K562 (cell line): ENCODE measurements at regions not wholly inside any gene's neighbourhood (a gene's known extent, or its start where the extent isn't known, plus 50 kb on each side); places are given as distances from the start of the nearest gene placed in this dataset.
A peak's percentile ranks its signal among the peaks of the same experiment; 100 is the strongest.

Experiments used
- ATAC-seq: fragments of 200-7000 bp; cut with Tn5 transposase; 3 replicates; pipeline ENCODE4 v1.9.1; 2020; ENCODE audit warnings: moderate library complexity
- BruUV-seq: library from RNA; stranded (reverse); fragments of 400-500 nt; replicated peaks from 2 replicates; lab custom pipeline; 2021; lab: Mats Ljungman, UMichigan
- CTCF ChIA-PET: fragments of 300-600 bp; formaldehyde crosslinking; extraction: SDS; loops from one replicate; lab custom pipeline; 2021; ENCODE audit warnings: low intra/inter-chr PET ratio; lab: Yijun Ruan, JAX
- POLR2A ChIA-PET: fragments of 300-600, 350-650 bp; sonication (Branson Sonifier 250); formaldehyde crosslinking; extraction: SDS; loops from one replicate; lab custom pipeline; 2021; ENCODE audit warnings: antibody characterized with exemption, inconsistent platforms; lab: Yijun Ruan, JAX
- DNase-seq, 4 experiments: peaks; one replicate each; pipeline versions ENCODE4 v3.0.0 to v3.0.0-alpha.2; 2011 to 2018; ENCODE audit warnings: low spot score in 3 of 4, mixed read lengths in 3 of 4; ENCODE audit errors: extremely low read depth in 1 of 4
- FAIRE-seq: peaks from 2 replicates; lab custom pipeline; 2011; peaks lifted over from hg19 to GRCh38; lab: Jason Lieb, UNC
- H2AFZ ChIP-seq: 2 replicates; pipeline ENCODE4 v1.6.0; 2011; ENCODE audit warnings: low read depth, low read length, control low read depth, inconsistent platforms
- H3K27ac ChIP-seq: fragments of 200-600 bp; 3 replicates; pipeline ENCODE4 v1.8.0; 2011; ENCODE audit warnings: low read depth, mild to moderate bottlenecking, control low read depth, inconsistent platforms, low read length, moderate library complexity, mixed read lengths; ENCODE audit errors: extremely low read depth
- H3K27me3 ChIP-seq, 2 experiments: fragments of 300-600 bp in 1 of 2; 2 replicates in 1 of 2; 3 replicates in 1 of 2; pipeline versions ENCODE4 v1.6.0 to v1.8.0; 2011; ENCODE audit warnings: inconsistent platforms in 2 of 2, low read length in 2 of 2, mild to moderate bottlenecking in 1 of 2, mixed read lengths in 1 of 2, moderate library complexity in 1 of 2; ENCODE audit not compliant: control insufficient read depth in 2 of 2, insufficient read depth in 2 of 2
- H3K36me3 ChIP-seq: fragments of 300-600 bp; 3 replicates; pipeline ENCODE4 v1.8.0; 2011; ENCODE audit warnings: mild to moderate bottlenecking, low read length, inconsistent platforms; ENCODE audit not compliant: control insufficient read depth, insufficient read depth
- H3K4me1 ChIP-seq, 2 experiments: fragments of 200-600 bp in 1 of 2; replicated peaks in 1 of 2; 2 replicates in 1 of 2; 3 replicates in 1 of 2; pipeline versions ENCODE4 v1.5.1 to v1.8.0; 2011; ENCODE audit warnings: inconsistent platforms in 2 of 2, low read length in 2 of 2, mild to moderate bottlenecking in 1 of 2, mixed read lengths in 1 of 2, moderate library complexity in 1 of 2; ENCODE audit not compliant: control insufficient read depth in 2 of 2, insufficient read depth in 2 of 2
- H3K4me2 ChIP-seq: 2 replicates; pipeline ENCODE4 v1.6.1; 2011; ENCODE audit warnings: low read length, control low read depth, inconsistent platforms, mixed read lengths; ENCODE audit not compliant: insufficient read depth
- H3K4me3 ChIP-seq: fragments of 200-600 bp; sonication (generic), shearing (Covaris generic); 2 replicates; pipeline ENCODE4 v1.5.1; 2016; ENCODE audit warnings: control low read depth, inconsistent platforms
- H3K79me2 ChIP-seq: fragments of 200-600 bp; 3 replicates; pipeline ENCODE4 v1.8.0; 2011; ENCODE audit warnings: low read length, inconsistent platforms; ENCODE audit not compliant: control insufficient read depth, insufficient read depth
- H3K9ac ChIP-seq, 2 experiments: 2 replicates each; pipeline versions ENCODE4 v1.6.0 to v1.6.1; 2011; ENCODE audit warnings: low read depth in 2 of 2, low read length in 2 of 2, control low read depth in 1 of 2, inconsistent platforms in 1 of 2, mild to moderate bottlenecking in 1 of 2, mixed read lengths in 1 of 2; ENCODE audit not compliant: insufficient read depth in 1 of 2
- H3K9me1 ChIP-seq: one replicate; pipeline ENCODE4 v1.6.0; 2011; ENCODE audit warnings: inconsistent platforms, mild to moderate bottlenecking, low read length, moderate library complexity; ENCODE audit not compliant: control insufficient read depth, insufficient read depth
- H3K9me3 ChIP-seq: replicated peaks from 2 replicates; pipeline ENCODE4 v1.5.1; 2011; ENCODE audit warnings: low read depth, low read length, inconsistent platforms; ENCODE audit not compliant: control insufficient read depth, insufficient read depth
- H4K20me1 ChIP-seq: replicated peaks from 2 replicates; pipeline ENCODE4 v1.6.1; 2011; ENCODE audit warnings: low read length, inconsistent platforms, mixed read lengths; ENCODE audit not compliant: control insufficient read depth, insufficient read depth
- HNRNPUL1 ChIP-seq: fragments of 200-400 bp; formaldehyde crosslinking; IDR thresholded peaks from 2 replicates; pipeline ENCODE4 v1.6.1; 2017; ENCODE audit warnings: low read length
- L3MBTL2 ChIP-seq: fragments of 450-650 bp; IDR thresholded peaks from 2 replicates; pipeline ENCODE4 v1.6.1; 2016; ENCODE audit warnings: mild to moderate bottlenecking, moderate library complexity
- MAFG ChIP-seq: fragments of 450-650 bp; conservative IDR thresholded peaks from 2 replicates; pipeline ENCODE4 v1.6.1; 2016; ENCODE audit warnings: missing genetic modification characterization, missing compliant biosample characterization
- MAFK ChIP-seq: IDR thresholded peaks from 2 replicates; pipeline ENCODE4 v1.6.1; 2011; ENCODE audit warnings: low read length, improper control_type of control experiment
- SRSF3 ChIP-seq: fragments of 200-400 bp; formaldehyde crosslinking; IDR thresholded peaks from 2 replicates; pipeline ENCODE4 v1.6.1; 2016; ENCODE audit warnings: mild to moderate bottlenecking, low read length, moderate library complexity; ENCODE audit not compliant: insufficient read depth
- STAG1 ChIP-seq: sonication (generic); formaldehyde crosslinking; IDR thresholded peaks from 2 replicates; pipeline ENCODE4 v1.5.0; 2020; ENCODE audit warnings: missing genetic modification reagents, borderline replicate concordance
- THRAP3 ChIP-seq: fragments of 450-650 bp; IDR thresholded peaks from 2 replicates; pipeline ENCODE4 v1.6.1; 2016; ENCODE audit warnings: mild to moderate bottlenecking, inconsistent platforms, borderline replicate concordance
- ZNF41 ChIP-seq: fragments of 250-450 bp; sonication (Bioruptor Pico); conservative IDR thresholded peaks from 2 replicates; pipeline ENCODE4 v1.4.0; 2020; ENCODE audit warnings: mild to moderate bottlenecking
- WGBS: fragments of 100-300 bp; shearing (Covaris generic); methylation state at CpG from one replicate; pipeline ENCODE4 v1.1.6; 2016; ENCODE audit warnings: low coverage, mixed read lengths; ENCODE audit not compliant: insufficient coverage; ENCODE audit errors: missing lambda C conversion rate; 5-methylcytosine and 5-hydroxymethylcytosine counted together
- in situ Hi-C: fragments of 300-500 bp; cut with MboI; formaldehyde crosslinking; loops from 4 replicates; pipeline ENCODE4 v1.15.0; 2018; ENCODE audit warnings: inconsistent platforms, mixed read lengths
- intact Hi-C: fragments of 100-400 bp; cut with micrococcal nuclease; formaldehyde crosslinking; loops from 2 replicates; pipeline ENCODE4 v1.14.2; 2022

DNA sequence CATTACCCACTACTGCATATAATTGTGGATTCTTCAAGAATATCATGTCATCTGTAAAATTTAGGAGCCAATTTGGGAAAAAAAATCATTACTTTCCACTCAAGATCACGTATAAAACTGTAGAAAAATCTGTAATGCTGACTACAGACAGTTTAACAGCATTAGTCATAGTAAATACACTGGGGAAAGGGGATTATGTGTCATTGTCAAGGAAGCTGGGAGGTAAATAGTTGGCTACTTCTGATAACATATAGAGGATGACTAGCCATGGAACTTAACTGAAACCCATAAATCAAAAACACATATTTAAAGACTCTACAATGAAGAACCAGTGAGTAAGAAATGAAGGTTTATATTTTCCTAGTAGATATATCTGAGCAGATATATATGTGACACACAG is 1666.4 kb upstream of the IGFBP7 start:
- no peaks in the 10 kb centered on the region for H3K27me3 ChIP-seq
- no peaks in the 10 kb centered on the region for H3K4me1 ChIP-seq
- DNase-seq (no peak), ATAC-seq (no peak), FAIRE-seq (no peak)
- TF ChIP-seq THRAP3 (no peak), SRSF3 (no peak), ZNF41 (no peak), HNRNPUL1 (no peak), L3MBTL2 (no peak), STAG1 (CRISPR knock-in tag) (no peak)
- no peaks in the 10 kb centered on the region for H3K36me3 ChIP-seq
- CTCF ChIA-PET, result no interaction called here
- H3K4me3 ChIP-seq, result no peak overlapping the region
- in situ Hi-C loops, result no loop called here
- POLR2A ChIA-PET, result no interaction called here
- no peaks in the 10 kb centered on the region for H4K20me1 ChIP-seq
- H3K27ac ChIP-seq, result no peak overlapping the region
- intact Hi-C loops, result no loop called here
- no peaks in the 10 kb centered on the region for H3K79me2 ChIP-seq
- no peaks in the 10 kb centered on the region; the same call in 1 of the 2 replicates for H3K9me3 ChIP-seq
- no peak overlapping the region for H3K4me2 ChIP-seq
- no peak overlapping the region for H3K9ac ChIP-seq
- H3K9me1 ChIP-seq, result no peaks in the 10 kb centered on the region
- H2AFZ ChIP-seq, result no peak overlapping the region
- 0% methylated on average over 1 of the region's 1 CpG for WGBS
- no TSS peak for BruUV-seq

DNA sequence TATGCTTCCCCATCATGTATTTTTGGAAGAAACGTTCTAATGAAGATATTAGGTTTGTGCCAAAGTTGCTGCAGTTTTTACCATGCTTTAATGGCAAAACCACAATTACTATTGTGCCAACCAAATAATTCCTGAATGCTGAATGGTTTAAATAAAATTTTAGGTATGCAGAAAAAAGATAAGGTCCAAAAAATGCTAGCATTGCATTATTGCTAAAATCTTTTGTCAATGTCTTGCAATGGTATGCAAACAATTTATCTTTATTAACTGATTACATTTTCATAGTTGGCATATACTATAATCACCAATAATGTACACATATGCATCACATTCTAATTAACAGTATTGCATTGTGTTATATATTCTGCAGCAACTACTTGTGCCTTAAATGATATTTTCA is 1657.4 kb upstream of the IGFBP7 start:
- no peak for TF ChIP-seq MAFG
- TF ChIP-seq MAFK, result 0 out of 2 replicates have a peak, but pooled peaks have one; percentile 5
- ATAC-seq, result no peak

More for the DNA sequence above, 1657.4 kb upstream of the IGFBP7 start:
- Histone ChIP-seq H3K9ac (no peak overlapping the region), H3K27me3 (no peaks in the 10 kb centered on the region), H4K20me1 (no peaks in the 10 kb centered on the region), H3K4me3 (no peak overlapping the region), H3K4me2 (no peak overlapping the region), H3K9me1 (no peaks in the 10 kb centered on the region), H3K27ac (no peak overlapping the region), H3K9me3 (no peaks in the 10 kb centered on the region), H3K36me3 (no peaks in the 10 kb centered on the region), H3K79me2 (no peaks in the 10 kb centered on the region), H2AFZ (no peak overlapping the region), H3K4me1 (no peaks in the 10 kb centered on the region)
- in situ Hi-C loops (no loop called here), intact Hi-C loops (no loop called here)
- POLR2A ChIA-PET, result no interaction called here
- no TSS peak for BruUV-seq
- WGBS, result 0% methylated on average over 1 of the region's 1 CpG
- FAIRE-seq, result no peak
- CTCF ChIA-PET, result no interaction called here
- no peak for DNase-seq
